Body of pancreas (tissue), 4 donors: ENCODE measurements at regions not wholly inside any gene's neighbourhood (a gene's known extent, or its start where the extent isn't known, plus 50 kb on each side); places are given as distances from the start of the nearest gene placed in this dataset.

ENCODE experiments used
- POLR2A ChIP-seq, 3 donors: fragments of 450-650 bp; IDR thresholded peaks; one replicate each; pipeline ENCODE4 v1.6.1; 2016; ENCODE audit warnings: antibody characterized with exemption in 3 of 3, mild to moderate bottlenecking in 2 of 3
- TF ChIP-seq, protein P1 (sequence below), 7 experiments: fragments of 450-650 bp in 4 of 7; fragments of 200-600 bp in 3 of 7; sonication (generic) in 3 of 7; IDR thresholded peaks; one replicate each; pipeline ENCODE4 v1.5.1; 2016 to 2019; ENCODE audit warnings: antibody characterized with exemption in 7 of 7

DNA sequence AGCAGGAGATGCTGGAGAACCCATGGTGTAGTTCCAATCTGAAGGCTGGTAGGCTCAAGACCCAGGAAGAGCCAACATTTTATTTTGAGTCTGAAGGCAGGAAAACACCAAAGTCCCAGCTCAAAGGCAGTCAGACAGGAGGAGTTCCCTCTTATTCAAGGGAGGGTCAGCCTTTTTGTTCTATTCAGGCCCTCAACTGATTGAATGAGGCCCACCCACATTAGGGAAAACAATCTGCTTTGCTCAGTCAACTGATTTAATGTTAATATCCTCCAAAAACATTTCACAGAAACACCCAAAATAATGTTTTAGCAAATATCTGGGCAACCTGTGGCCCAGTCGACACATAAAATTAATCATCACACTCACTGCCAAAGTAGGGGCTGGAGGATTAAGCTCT is 130.8 kb downstream of the LMNTD1 start:
- TF ChIP-seq, protein P1, sequence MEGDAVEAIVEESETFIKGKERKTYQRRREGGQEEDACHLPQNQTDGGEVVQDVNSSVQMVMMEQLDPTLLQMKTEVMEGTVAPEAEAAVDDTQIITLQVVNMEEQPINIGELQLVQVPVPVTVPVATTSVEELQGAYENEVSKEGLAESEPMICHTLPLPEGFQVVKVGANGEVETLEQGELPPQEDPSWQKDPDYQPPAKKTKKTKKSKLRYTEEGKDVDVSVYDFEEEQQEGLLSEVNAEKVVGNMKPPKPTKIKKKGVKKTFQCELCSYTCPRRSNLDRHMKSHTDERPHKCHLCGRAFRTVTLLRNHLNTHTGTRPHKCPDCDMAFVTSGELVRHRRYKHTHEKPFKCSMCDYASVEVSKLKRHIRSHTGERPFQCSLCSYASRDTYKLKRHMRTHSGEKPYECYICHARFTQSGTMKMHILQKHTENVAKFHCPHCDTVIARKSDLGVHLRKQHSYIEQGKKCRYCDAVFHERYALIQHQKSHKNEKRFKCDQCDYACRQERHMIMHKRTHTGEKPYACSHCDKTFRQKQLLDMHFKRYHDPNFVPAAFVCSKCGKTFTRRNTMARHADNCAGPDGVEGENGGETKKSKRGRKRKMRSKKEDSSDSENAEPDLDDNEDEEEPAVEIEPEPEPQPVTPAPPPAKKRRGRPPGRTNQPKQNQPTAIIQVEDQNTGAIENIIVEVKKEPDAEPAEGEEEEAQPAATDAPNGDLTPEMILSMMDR (IDR thresholded peaks at IDR 0.05), result no peak
- TF ChIP-seq POLR2A (IDR thresholded peaks at IDR 0.05), result no peak
